Vagina (tissue), 2 donors: ENCODE measurements at regions not wholly inside any gene's neighbourhood (a gene's known extent, or its start where the extent isn't known, plus 50 kb on each side); places are given as distances from the start of the nearest gene placed in this dataset.

ENCODE experiments used
- DNase-seq, 2 donors: peaks; one replicate each; pipeline ENCODE4 v3.0.0-alpha.2; 2017; ENCODE audit errors: extremely low spot score in 2 of 2
- H3K27ac ChIP-seq: fragments of 200-600 bp; sonication (generic); one replicate; pipeline ENCODE4 v1.5.1; 2019
- H3K27me3 ChIP-seq: fragments of 200-600 bp; sonication (generic); one replicate; pipeline ENCODE4 v1.5.1; 2019
- H3K36me3 ChIP-seq, 2 donors: fragments of 200-600 bp; sonication (generic); one replicate each; pipeline ENCODE4 v1.5.1; 2017 to 2019
- H3K4me1 ChIP-seq: fragments of 200-600 bp; sonication (generic); one replicate; pipeline ENCODE4 v1.5.1; 2019
- H3K4me3 ChIP-seq, 2 donors: fragments of 200-600 bp; sonication (generic); 1 replicate in 1 of 2; 2 replicates in 1 of 2; pipeline ENCODE4 v1.5.1; 2016 to 2019
- H3K9me3 ChIP-seq: fragments of 200-600 bp; sonication (generic); one replicate; pipeline ENCODE4 v1.5.1; 2019
- CTCF ChIP-seq, 3 experiments: fragments of 450-650 bp in 2 of 3; fragments of 200-600 bp in 1 of 3; sonication (generic) in 1 of 3; IDR thresholded peaks; one replicate each; pipeline ENCODE4 v1.5.1; 2017 to 2019; ENCODE audit warnings: antibody characterized with exemption in 3 of 3, mild to moderate bottlenecking in 2 of 3, moderate library complexity in 2 of 3
- POLR2A ChIP-seq, 2 donors: fragments of 450-650 bp; IDR thresholded peaks; one replicate each; pipeline ENCODE4 v1.6.1; 2017; ENCODE audit warnings: antibody characterized with exemption in 2 of 2, mild to moderate bottlenecking in 2 of 2, moderate library complexity in 2 of 2
- POLR2AphosphoS5 ChIP-seq, 2 donors: sonication (generic); formaldehyde crosslinking; IDR thresholded peaks; one replicate each; pipeline ENCODE4 v1.9.0; 2017; ENCODE audit warnings: antibody characterized with exemption in 2 of 2, mild to moderate bottlenecking in 2 of 2, low read depth in 1 of 2; ENCODE audit not compliant: insufficient read depth in 1 of 2
- intact Hi-C: fragments of 100-400 bp; cut with DNase I; formaldehyde crosslinking; loops from one replicate; pipeline ENCODE4 v1.15.1; 2023

GRCh38 chr2:74071426-74071825, 76.3 kb downstream of the BOLA3 start:
- Histone ChIP-seq H3K9me3 (no peaks in the 10 kb centered on the region), H3K4me3 (no peak overlapping the region), H3K4me1 (peaks cover 6% of the 10 kb centered on the region), H3K36me3 (no peaks in the 10 kb centered on the region), H3K27me3 (no peaks in the 10 kb centered on the region), H3K27ac (no peak overlapping the region)
- intact Hi-C loops: no loop called here
- TF ChIP-seq POLR2A (IDR thresholded peaks at IDR 0.05) (no peak), CTCF (IDR thresholded peaks at IDR 0.05) (no peak), POLR2AphosphoS5 (IDR thresholded peaks at IDR 0.05; ENCODE audit: insufficient read depth in 1 of 2, low read depth in 1 of 2) (no peak)
- DNase-seq: no peak

- no peak for DNase-seq
- Histone ChIP-seq H3K4me1 (no peaks in the 10 kb centered on the region), H3K36me3 (no peaks in the 10 kb centered on the region), H3K27ac (no peak overlapping the region), H3K4me3 (no peak overlapping the region), H3K9me3 (no peaks in the 10 kb centered on the region), H3K27me3 (no peaks in the 10 kb centered on the region)
- intact Hi-C loops: no loop called here
- TF ChIP-seq CTCF (IDR thresholded peaks at IDR 0.05) (no peak), POLR2AphosphoS5 (IDR thresholded peaks at IDR 0.05; ENCODE audit: insufficient read depth in 1 of 2, low read depth in 1 of 2) (no peak), POLR2A (IDR thresholded peaks at IDR 0.05) (no peak)
These were observed 75.1 kb downstream of the BOLA3 start for GRCh38 chr2:74072565-74072964.

- Histone ChIP-seq H3K27me3 (no peaks in the 10 kb centered on the region), H3K4me1 (no peaks in the 10 kb centered on the region), H3K27ac (no peak overlapping the region), H3K36me3 (no peaks in the 10 kb centered on the region), H3K9me3 (no peaks in the 10 kb centered on the region), H3K4me3 (no peak overlapping the region)
- DNase-seq: no peak
- intact Hi-C loops: no loop called here
- TF ChIP-seq CTCF (IDR thresholded peaks at IDR 0.05) (no peak), POLR2AphosphoS5 (IDR thresholded peaks at IDR 0.05; ENCODE audit: insufficient read depth in 1 of 2, low read depth in 1 of 2) (no peak), POLR2A (IDR thresholded peaks at IDR 0.05) (no peak)
These were observed 73.2 kb downstream of the BOLA3 start for GRCh38 chr2:74074487-74074886.

GRCh38 chr2:74076074-74076470, 71.6 kb downstream of the BOLA3 start:
- TF ChIP-seq POLR2AphosphoS5 (IDR thresholded peaks at IDR 0.05; ENCODE audit: insufficient read depth in 1 of 2, low read depth in 1 of 2) (no peak), CTCF (IDR thresholded peaks at IDR 0.05) (no peak), POLR2A (IDR thresholded peaks at IDR 0.05) (no peak)
- Histone ChIP-seq H3K4me3 (no peak overlapping the region), H3K27ac (no peak overlapping the region), H3K36me3 (no peaks in the 10 kb centered on the region), H3K4me1 (no peaks in the 10 kb centered on the region), H3K27me3 (no peaks in the 10 kb centered on the region), H3K9me3 (no peaks in the 10 kb centered on the region)
- intact Hi-C loops: no loop called here
- no peak for DNase-seq

- no peaks in the 10 kb centered on the region for H3K36me3 ChIP-seq
- no peak for DNase-seq
- intact Hi-C loops: no loop called here
- H3K4me1 ChIP-seq: no peaks in the 10 kb centered on the region
- no peak overlapping the region for H3K27ac ChIP-seq
- no peaks in the 10 kb centered on the region for H3K27me3 ChIP-seq
- H3K4me3 ChIP-seq: no peak overlapping the region
- H3K9me3 ChIP-seq: no peaks in the 10 kb centered on the region
- TF ChIP-seq POLR2A (IDR thresholded peaks at IDR 0.05): no peak
- TF ChIP-seq POLR2AphosphoS5 (IDR thresholded peaks at IDR 0.05; ENCODE audit: insufficient read depth in 1 of 2, low read depth in 1 of 2): no peak
- TF ChIP-seq CTCF (IDR thresholded peaks at IDR 0.05): no peak
These were observed 70.1 kb downstream of the BOLA3 start for GRCh38 chr2:74077636-74078035.
